WTC11 (cell line): ENCODE measurements at regions not wholly inside any gene's neighbourhood (a gene's known extent, or its start where the extent isn't known, plus 50 kb on each side); places are given as distances from the start of the nearest gene placed in this dataset.

ENCODE experiments used
- ATAC-seq: fragments of 200-7000 bp; cut with Tn5 transposase; 2 replicates; pipeline ENCODE4 v1.10.0; 2021; ENCODE audit warnings: mild to moderate bottlenecking, moderate library complexity
- CTCF ChIA-PET: fragments of 300-600 bp; sonication (Branson Sonifier 250); formaldehyde crosslinking; loops from one replicate; lab custom pipeline; 2021; ENCODE audit warnings: antibody characterized with exemption; lab: Charles Lee
- POLR2A ChIA-PET: fragments of 350-600 bp; sonication (Branson Sonifier 250); formaldehyde crosslinking; loops from one replicate; lab custom pipeline; 2021; ENCODE audit warnings: antibody characterized with exemption; lab: Charles Lee
- DNase-seq: peaks from one replicate; pipeline ENCODE4 v3.0.0; 2021; ENCODE audit warnings: low spot score
- H3K27ac Mint-ChIP-seq: 2 replicates; pipeline ENCODE4 v1.8.0; 2021; ENCODE audit warnings: mixed read lengths
- H3K27me3 Mint-ChIP-seq: 2 replicates; pipeline ENCODE4 v1.8.0; 2021; ENCODE audit warnings: low read depth, mild to moderate bottlenecking, moderate library complexity, mixed read lengths
- H3K36me3 Mint-ChIP-seq: 2 replicates; pipeline ENCODE4 v1.8.0; 2021; ENCODE audit warnings: mixed read lengths
- H3K4me1 Mint-ChIP-seq: 2 replicates; pipeline ENCODE4 v1.8.0; 2022; ENCODE audit warnings: mixed read lengths
- H3K4me3 Mint-ChIP-seq: 2 replicates; pipeline ENCODE4 v1.8.0; 2021; ENCODE audit warnings: mild to moderate bottlenecking, moderate library complexity, mixed read lengths
- H3K9me3 Mint-ChIP-seq: 2 replicates; pipeline ENCODE4 v1.8.0; 2021; ENCODE audit warnings: mixed read lengths
- AFF4 ChIP-seq: sonication (generic); formaldehyde crosslinking; IDR thresholded peaks from 2 replicates; pipeline ENCODE4 v1.8.1; 2023; ENCODE audit warnings: mild to moderate bottlenecking, missing genetic modification reagents, borderline replicate concordance
- ATF1 ChIP-seq: sonication (generic); formaldehyde crosslinking; IDR thresholded peaks from 2 replicates; pipeline ENCODE4 v1.8.1; 2023; ENCODE audit warnings: mild to moderate bottlenecking, moderate library complexity, missing genetic modification reagents
- CBFB ChIP-seq: sonication (generic); formaldehyde crosslinking; IDR thresholded peaks from 2 replicates; pipeline ENCODE4 v1.8.1; 2022; ENCODE audit warnings: mild to moderate bottlenecking, low read depth, missing genetic modification reagents
- CREB1 ChIP-seq: sonication (generic); formaldehyde crosslinking; IDR thresholded peaks from 2 replicates; pipeline ENCODE4 v1.8.0; 2023; ENCODE audit warnings: mild to moderate bottlenecking, missing genetic modification reagents
- ELF4 ChIP-seq: sonication (generic); formaldehyde crosslinking; IDR thresholded peaks from 2 replicates; pipeline ENCODE4 v1.8.1; 2022; ENCODE audit warnings: low read depth, mild to moderate bottlenecking, moderate library complexity, missing genetic modification reagents
- EMX1 ChIP-seq: fragments of 250-450 bp; sonication (Bioruptor Pico); IDR thresholded peaks from 2 replicates; pipeline ENCODE4 v1.8.0; 2021; ENCODE audit warnings: mild to moderate bottlenecking
- HMGA2 ChIP-seq: fragments of 250-450 bp; sonication (Bioruptor Pico); IDR thresholded peaks from 2 replicates; pipeline ENCODE4 v1.4.0; 2021; ENCODE audit warnings: mild to moderate bottlenecking, moderate library complexity
- JUN ChIP-seq: sonication (generic); formaldehyde crosslinking; IDR thresholded peaks from 2 replicates; pipeline ENCODE4 v1.8.0; 2023; ENCODE audit warnings: mild to moderate bottlenecking, missing genetic modification reagents
- MXD4 ChIP-seq: fragments of 250-450 bp; sonication (Bioruptor Pico); IDR thresholded peaks from 2 replicates; pipeline ENCODE4 v1.8.0; 2021; ENCODE audit warnings: mild to moderate bottlenecking, moderate library complexity, borderline replicate concordance
- NFATC4 ChIP-seq: fragments of 250-450 bp; sonication (Bioruptor Pico); IDR thresholded peaks from 2 replicates; pipeline ENCODE4 v1.9.0; 2021; ENCODE audit warnings: mild to moderate bottlenecking
- NFYB ChIP-seq: sonication (generic); formaldehyde crosslinking; conservative IDR thresholded peaks from 2 replicates; pipeline ENCODE4 v1.8.0; 2022; ENCODE audit warnings: low read depth, missing genetic modification reagents
- NR2C2 ChIP-seq: sonication (generic); formaldehyde crosslinking; IDR thresholded peaks from 2 replicates; pipeline ENCODE4 v1.8.0; 2022; ENCODE audit warnings: mild to moderate bottlenecking, missing genetic modification reagents
- OVOL2 ChIP-seq: fragments of 250-450 bp; sonication (Bioruptor Pico); IDR thresholded peaks from 2 replicates; pipeline ENCODE4 v1.9.0; 2021; ENCODE audit warnings: mild to moderate bottlenecking, borderline replicate concordance
- PRRX2 ChIP-seq: fragments of 250-450 bp; sonication (Bioruptor Pico); IDR thresholded peaks from 2 replicates; pipeline ENCODE4 v1.8.0; 2021; ENCODE audit warnings: mild to moderate bottlenecking
- STAT6 ChIP-seq: sonication (generic); formaldehyde crosslinking; conservative IDR thresholded peaks from 2 replicates; pipeline ENCODE4 v1.8.1; 2023; ENCODE audit warnings: mild to moderate bottlenecking, low read depth, missing genetic modification reagents, moderate library complexity
- TCF7 ChIP-seq: sonication (generic); formaldehyde crosslinking; IDR thresholded peaks from 2 replicates; pipeline ENCODE4 v1.8.0; 2022; ENCODE audit warnings: mild to moderate bottlenecking, low read depth, missing genetic modification reagents, moderate library complexity
- TP53 ChIP-seq: sonication (generic); formaldehyde crosslinking; IDR thresholded peaks from 2 replicates; pipeline ENCODE4 v1.8.1; 2023; ENCODE audit warnings: mild to moderate bottlenecking, missing genetic modification reagents
- USF2 ChIP-seq: sonication (generic); formaldehyde crosslinking; IDR thresholded peaks from 2 replicates; pipeline ENCODE4 v1.8.1; 2023; ENCODE audit warnings: mild to moderate bottlenecking, missing genetic modification reagents, moderate library complexity
- ZBTB43 ChIP-seq: sonication (generic); formaldehyde crosslinking; IDR thresholded peaks from 2 replicates; pipeline ENCODE4 v1.8.1; 2023; ENCODE audit warnings: mild to moderate bottlenecking, missing genetic modification reagents
- ZNF121 ChIP-seq: sonication (generic); formaldehyde crosslinking; IDR thresholded peaks from 2 replicates; pipeline ENCODE4 v1.8.0; 2023; ENCODE audit warnings: missing genetic modification reagents
- ZNF138 ChIP-seq: sonication (generic); formaldehyde crosslinking; conservative IDR thresholded peaks from 2 replicates; pipeline ENCODE4 v1.8.1; 2022; ENCODE audit warnings: mild to moderate bottlenecking, moderate library complexity, missing genetic modification reagents
- ZNF232 ChIP-seq: sonication (generic); formaldehyde crosslinking; IDR thresholded peaks from 2 replicates; pipeline ENCODE4 v1.8.0; 2022; ENCODE audit warnings: mild to moderate bottlenecking, missing genetic modification reagents
- ZNF671 ChIP-seq: fragments of 250-450 bp; sonication (Bioruptor Pico); IDR thresholded peaks from 2 replicates; pipeline ENCODE4 v1.8.0; 2021; ENCODE audit warnings: mild to moderate bottlenecking
- TF ChIP-seq, protein P1 (sequence below): sonication (generic); formaldehyde crosslinking; conservative IDR thresholded peaks from 2 replicates; pipeline ENCODE4 v1.8.1; 2022; ENCODE audit warnings: mild to moderate bottlenecking, missing genetic modification reagents
- TF ChIP-seq, protein P2 (sequence below): fragments of 250-450 bp; sonication (Bioruptor Pico); IDR thresholded peaks from 2 replicates; pipeline ENCODE4 v1.9.0; 2021; ENCODE audit warnings: moderate library complexity, mild to moderate bottlenecking, inconsistent platforms, borderline replicate concordance
- TF ChIP-seq, protein P3 (sequence below): sonication (generic); formaldehyde crosslinking; IDR thresholded peaks from 2 replicates; pipeline ENCODE4 v1.8.0; 2022; ENCODE audit warnings: mild to moderate bottlenecking, missing genetic modification reagents
- TF ChIP-seq, protein P4 (sequence below): sonication (generic); formaldehyde crosslinking; IDR thresholded peaks from 2 replicates; pipeline ENCODE4 v1.8.1; 2022; ENCODE audit warnings: mild to moderate bottlenecking, moderate library complexity, missing genetic modification reagents

DNA sequence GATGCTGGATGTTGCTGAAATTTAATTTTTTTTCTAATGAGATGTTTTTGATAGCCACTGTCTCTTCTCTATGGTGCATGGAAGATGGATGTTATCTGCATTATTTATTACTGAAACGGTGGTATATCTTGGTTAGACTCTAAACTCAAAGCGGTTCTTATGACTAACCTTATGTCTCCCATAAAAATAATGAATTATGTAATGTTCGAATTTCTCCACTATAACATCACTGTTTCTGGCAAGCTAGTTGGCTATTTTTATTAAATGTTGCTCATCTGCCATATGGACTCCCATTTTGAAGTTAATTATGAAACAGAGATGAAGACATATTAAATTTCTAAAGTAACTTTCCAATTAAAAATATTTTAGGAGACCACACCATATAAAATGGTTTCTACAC lies 808.6 kb upstream of the ADGRL4 start:
- H3K27ac Mint-ChIP-seq: no peak overlapping the region
- no peaks in the 10 kb centered on the region for H3K36me3 Mint-ChIP-seq
- CTCF ChIA-PET: no interaction called here
- TF ChIP-seq, protein P1, sequence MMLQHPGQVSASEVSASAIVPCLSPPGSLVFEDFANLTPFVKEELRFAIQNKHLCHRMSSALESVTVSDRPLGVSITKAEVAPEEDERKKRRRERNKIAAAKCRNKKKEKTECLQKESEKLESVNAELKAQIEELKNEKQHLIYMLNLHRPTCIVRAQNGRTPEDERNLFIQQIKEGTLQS (CRISPR knock-in tag): no peak
- TF ChIP-seq, protein P2, sequence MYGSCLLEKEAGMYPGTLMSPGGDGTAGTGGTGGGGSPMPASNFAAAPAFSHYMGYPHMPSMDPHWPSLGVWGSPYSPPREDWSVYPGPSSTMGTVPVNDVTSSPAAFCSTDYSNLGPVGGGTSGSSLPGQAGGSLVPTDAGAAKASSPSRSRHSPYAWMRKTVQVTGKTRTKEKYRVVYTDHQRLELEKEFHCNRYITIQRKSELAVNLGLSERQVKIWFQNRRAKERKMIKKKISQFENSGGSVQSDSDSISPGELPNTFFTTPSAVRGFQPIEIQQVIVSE (CRISPR knock-in tag): no peak
- TF ChIP-seq CBFB (CRISPR knock-in tag) (no peak), PRRX2 (CRISPR knock-in tag) (no peak), MXD4 (CRISPR knock-in tag) (no peak), TP53 (CRISPR knock-in tag) (no peak), ZNF138 (CRISPR knock-in tag) (no peak), STAT6 (CRISPR knock-in tag) (no peak), CREB1 (CRISPR knock-in tag) (no peak), TCF7 (CRISPR knock-in tag) (no peak), AFF4 (CRISPR knock-in tag) (no peak), JUN (no peak), ELF4 (no peak)
- TF ChIP-seq, protein P3, sequence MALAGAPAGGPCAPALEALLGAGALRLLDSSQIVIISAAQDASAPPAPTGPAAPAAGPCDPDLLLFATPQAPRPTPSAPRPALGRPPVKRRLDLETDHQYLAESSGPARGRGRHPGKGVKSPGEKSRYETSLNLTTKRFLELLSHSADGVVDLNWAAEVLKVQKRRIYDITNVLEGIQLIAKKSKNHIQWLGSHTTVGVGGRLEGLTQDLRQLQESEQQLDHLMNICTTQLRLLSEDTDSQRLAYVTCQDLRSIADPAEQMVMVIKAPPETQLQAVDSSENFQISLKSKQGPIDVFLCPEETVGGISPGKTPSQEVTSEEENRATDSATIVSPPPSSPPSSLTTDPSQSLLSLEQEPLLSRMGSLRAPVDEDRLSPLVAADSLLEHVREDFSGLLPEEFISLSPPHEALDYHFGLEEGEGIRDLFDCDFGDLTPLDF: no peak
- TF ChIP-seq, all 79 proteins: peak for 0
- Mint-ChIP-seq H3K9me3 (no peaks in the 10 kb centered on the region), H3K27me3 (no peaks in the 10 kb centered on the region), H3K4me1 (no peaks in the 10 kb centered on the region), H3K4me3 (no peak overlapping the region)
- DNase-seq (no peak), ATAC-seq (no peak)
- POLR2A ChIA-PET: no interaction called here

- Mint-ChIP-seq H3K9me3 (peaks cover 7% of the 10 kb centered on the region; the same call in 1 of the 2 replicates), H3K27ac (no peak overlapping the region), H3K36me3 (no peaks in the 10 kb centered on the region), H3K4me1 (no peaks in the 10 kb centered on the region), H3K4me3 (no peak overlapping the region), H3K27me3 (no peaks in the 10 kb centered on the region)
- DNase-seq: no peak
- POLR2A ChIA-PET: no interaction called here
- no peak for ATAC-seq
- CTCF ChIA-PET: no interaction called here
- TF ChIP-seq ZNF138 (CRISPR knock-in tag): no peak
- TF ChIP-seq ZNF671 (CRISPR knock-in tag): no peak
- TF ChIP-seq ZBTB43 (CRISPR knock-in tag): no peak
- no peak for TF ChIP-seq NFYB (CRISPR knock-in tag)
- no peak for TF ChIP-seq CREB1 (CRISPR knock-in tag)
- no peak for TF ChIP-seq OVOL2 (CRISPR knock-in tag)
- no peak for TF ChIP-seq ATF1 (CRISPR knock-in tag)
- TF ChIP-seq HMGA2 (CRISPR knock-in tag): no peak
- no peak for TF ChIP-seq NFATC4 (CRISPR knock-in tag)
- TF ChIP-seq USF2 (CRISPR knock-in tag): no peak
- TF ChIP-seq NR2C2: no peak
- TF ChIP-seq, protein P4, sequence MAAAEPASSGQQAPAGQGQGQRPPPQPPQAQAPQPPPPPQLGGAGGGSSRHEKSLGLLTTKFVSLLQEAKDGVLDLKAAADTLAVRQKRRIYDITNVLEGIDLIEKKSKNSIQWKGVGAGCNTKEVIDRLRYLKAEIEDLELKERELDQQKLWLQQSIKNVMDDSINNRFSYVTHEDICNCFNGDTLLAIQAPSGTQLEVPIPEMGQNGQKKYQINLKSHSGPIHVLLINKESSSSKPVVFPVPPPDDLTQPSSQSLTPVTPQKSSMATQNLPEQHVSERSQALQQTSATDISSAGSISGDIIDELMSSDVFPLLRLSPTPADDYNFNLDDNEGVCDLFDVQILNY: no peak
- no peak for TF ChIP-seq EMX1 (CRISPR knock-in tag)
- TF ChIP-seq ZNF232: no peak
- no peak for TF ChIP-seq ZNF121 (CRISPR knock-in tag)
These were observed 804.6 kb upstream of the ADGRL4 start for GRCh38 chr1:79811173-79811572.
